Hematopoietic multipotent progenitor cell treated with erythropoietin and hydrocortisone succinate and interleukin-3 and kit ligand, for 6 days (in vitro differentiated cells): ENCODE measurements at regions not wholly inside any gene's neighbourhood (a gene's known extent, or its start where the extent isn't known, plus 50 kb on each side); places are given as distances from the start of the nearest gene placed in this dataset.

ENCODE experiments used
- DNase-seq: peaks from one replicate; pipeline ENCODE4 v3.0.0-alpha.2; 2015

GRCh38 chr20:55586610-55587009, 418.7 kb downstream of the CBLN4 start:
- DNase-seq: no peak

DNA sequence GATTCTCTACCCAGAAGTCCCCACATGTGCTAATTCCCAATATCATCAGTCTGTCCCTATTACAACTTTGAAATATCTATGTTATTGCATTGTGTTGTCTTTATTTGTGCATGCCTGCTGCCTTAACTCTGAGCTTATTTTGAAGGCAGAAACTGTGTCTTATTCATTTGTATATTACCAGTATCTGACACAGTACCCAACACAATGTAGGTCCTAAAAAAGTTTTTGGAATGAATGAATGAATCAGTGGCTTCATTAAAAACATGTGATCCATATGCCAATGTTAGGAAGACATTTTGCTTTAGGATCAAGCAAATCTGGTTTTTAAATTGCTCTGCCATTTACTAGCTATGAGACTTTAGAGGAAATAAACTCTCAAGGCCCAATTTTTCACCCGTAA, 420.4 kb downstream of the CBLN4 start:
- DNase-seq: no peak

DNA sequence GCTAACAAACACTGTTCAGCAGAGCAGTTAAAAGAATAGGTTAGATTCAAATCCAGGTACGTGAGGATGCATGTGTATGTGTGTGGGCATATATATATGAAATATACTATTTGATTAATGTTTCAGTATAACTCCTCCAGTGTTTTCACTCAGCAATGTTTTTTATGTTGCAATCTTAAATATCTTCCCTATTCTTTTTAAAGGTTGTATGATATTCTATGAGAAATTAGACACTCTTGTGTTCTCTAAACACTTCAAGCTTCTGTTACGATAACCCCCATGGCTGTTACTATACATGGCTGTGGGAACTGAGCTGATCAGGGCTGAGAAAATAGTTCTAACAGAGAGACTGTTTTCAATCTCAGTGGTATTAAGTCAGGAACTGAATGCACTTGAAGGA, 421.0 kb downstream of the CBLN4 start:
- no peak for DNase-seq

DNA sequence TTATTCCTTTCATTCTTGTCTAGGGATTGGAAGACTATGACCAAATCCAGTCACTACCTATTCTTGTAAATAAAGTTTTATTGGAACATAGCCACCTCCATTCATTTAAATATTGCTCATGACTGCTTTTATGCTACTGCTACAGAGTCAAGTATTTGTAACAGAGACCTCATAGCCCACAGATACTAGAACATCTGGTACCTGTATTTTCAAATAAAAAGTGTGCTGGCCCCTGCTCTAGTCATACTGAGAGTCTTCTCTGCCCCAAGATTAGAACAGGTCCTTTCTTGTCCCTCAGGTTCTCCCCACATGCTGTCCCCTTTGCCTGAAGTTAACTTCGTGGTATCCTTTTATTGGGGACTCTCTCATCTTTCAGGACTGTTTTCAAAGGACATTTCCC, 422.3 kb downstream of the CBLN4 start:
- no peak for DNase-seq

- DNase-seq: no peak
These were observed 422.8 kb downstream of the CBLN4 start for GRCh38 chr20:55582498-55582897.

GRCh38 chr20:55581519-55581918, 423.8 kb downstream of the CBLN4 start:
- no peak for DNase-seq

- DNase-seq: no peak
These were observed 424.8 kb downstream of the CBLN4 start for GRCh38 chr20:55580475-55580874.

- no peak for DNase-seq
These were observed 425.5 kb downstream of the CBLN4 start for GRCh38 chr20:55579802-55580201.

- no peak for DNase-seq
These were observed 428.3 kb downstream of the CBLN4 start for GRCh38 chr20:55576981-55577380.

DNA sequence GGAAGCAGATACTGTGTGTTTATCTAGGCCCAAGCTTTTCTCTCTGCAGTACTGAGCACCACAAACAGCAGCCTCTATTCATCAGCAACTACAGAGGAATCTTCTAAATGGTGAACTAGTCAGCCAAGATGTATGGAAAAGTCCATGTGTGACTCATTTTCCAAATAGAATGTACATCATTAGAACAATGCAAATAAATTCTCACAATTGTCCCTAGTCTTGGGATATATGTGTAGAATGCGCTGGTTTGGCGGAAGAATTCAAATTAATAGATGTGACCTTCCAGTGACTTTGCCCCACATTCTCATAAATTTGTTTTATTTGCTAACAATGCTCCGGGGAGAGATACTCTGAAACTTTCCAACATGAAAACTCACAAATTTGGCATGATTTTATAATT, 436.2 kb downstream of the CBLN4 start:
- no peak for DNase-seq

- DNase-seq: no peak
These were observed 437.5 kb downstream of the CBLN4 start for GRCh38 chr20:55567826-55568225.

DNA sequence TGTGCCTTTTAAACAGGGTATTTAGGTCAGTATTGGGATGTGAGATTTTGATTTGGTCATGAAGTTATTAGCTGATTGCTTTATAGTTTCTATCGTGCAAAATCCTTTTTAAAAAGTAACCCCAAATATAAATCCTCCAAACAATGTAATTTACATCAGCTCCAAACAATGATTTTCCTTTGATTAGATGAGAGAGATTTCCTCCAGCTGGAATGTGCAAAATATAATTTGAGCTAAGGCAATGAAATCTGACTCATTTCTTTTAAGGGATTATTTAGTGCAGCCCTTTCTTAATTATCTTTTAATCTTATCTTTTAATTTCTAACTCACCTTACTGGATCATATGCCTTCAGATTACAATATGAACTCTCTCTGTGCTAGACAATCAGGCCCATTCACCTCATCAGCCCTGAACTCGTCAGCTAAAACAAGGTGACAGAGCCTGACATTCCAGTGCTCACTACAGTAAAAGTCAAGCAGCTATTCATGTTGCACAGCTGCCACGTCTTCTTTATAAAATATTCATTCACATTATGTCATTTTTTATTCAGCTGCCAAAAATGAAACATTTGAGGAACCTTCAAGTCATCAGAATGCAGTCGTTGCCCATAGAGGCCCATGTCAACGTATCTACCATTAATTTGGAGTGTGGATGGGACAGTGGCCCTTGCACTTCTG, 440.1 kb downstream of the CBLN4 start:
- no peak for DNase-seq

GRCh38 chr20:55561259-55561658, 444.1 kb downstream of the CBLN4 start:
- no peak for DNase-seq

- DNase-seq: no peak
These were observed 448.1 kb downstream of the CBLN4 start for GRCh38 chr20:55557191-55557590.

DNA sequence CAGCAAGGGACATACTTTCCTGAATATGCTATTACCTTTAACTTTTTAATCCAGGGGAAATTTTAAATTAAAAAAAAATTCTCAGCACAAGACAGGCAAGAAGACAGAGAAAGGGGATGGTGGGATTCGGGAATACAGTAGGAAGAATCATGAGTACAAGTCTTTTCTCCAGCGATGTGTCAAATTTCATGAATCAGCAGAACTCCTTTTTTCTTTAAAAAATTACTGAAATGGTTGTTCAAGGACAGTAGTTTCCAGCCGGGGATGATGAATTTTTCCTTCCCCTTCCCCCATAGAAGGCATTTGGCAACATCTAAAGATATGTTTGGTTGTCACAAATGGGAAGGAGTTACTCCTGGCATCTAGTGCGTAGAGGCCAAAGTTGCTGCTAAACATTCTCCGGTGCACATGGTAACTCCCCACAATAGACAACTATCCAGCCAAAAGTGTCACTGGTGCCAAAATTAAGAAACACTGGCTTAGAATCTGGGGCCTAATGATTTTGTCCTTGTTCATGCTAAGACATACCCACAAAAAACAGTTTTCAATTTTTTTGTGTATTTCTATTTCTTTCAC, 450.2 kb downstream of the CBLN4 start:
- no peak for DNase-seq

GRCh38 chr20:55544638-55545037, 460.7 kb downstream of the CBLN4 start:
- DNase-seq: no peak

DNA sequence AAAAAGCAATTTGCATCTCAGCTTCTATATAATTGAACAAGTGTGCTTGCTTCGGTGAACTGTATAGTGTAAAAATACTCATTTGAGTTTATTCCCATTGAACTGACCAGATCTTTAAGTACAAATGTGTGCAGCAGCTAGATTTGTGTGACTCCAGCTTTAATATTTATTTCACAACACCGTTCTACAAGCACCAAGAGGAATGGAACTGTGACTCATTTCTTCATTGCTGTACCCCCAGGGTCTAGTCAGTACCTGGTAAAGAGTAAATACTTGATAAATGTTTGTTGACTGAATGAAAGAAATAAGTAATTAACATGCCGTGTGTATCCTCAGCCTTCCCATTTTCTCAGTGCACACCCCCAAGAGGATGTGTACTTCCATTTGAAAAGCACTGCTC, 464.8 kb downstream of the CBLN4 start:
- DNase-seq: no peak

DNA sequence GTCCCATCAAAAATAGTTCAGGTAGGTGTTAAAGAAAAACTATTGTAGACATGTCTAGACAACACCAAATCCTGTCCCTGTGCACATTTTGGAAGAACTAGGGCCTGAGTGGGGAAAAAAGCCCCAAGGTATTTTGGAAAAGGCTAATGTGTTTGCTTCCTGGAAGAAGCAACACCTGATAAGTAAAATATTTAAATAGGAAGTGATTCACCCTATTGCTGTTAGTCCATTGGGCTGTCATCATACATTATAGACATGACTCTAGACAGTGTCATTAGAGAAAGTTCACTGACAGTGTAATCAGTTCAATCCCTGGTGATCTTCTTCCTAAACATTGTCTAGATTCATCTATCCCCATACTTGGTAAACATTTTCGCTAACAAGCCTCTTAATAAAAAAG, 465.3 kb downstream of the CBLN4 start:
- DNase-seq: no peak

GRCh38 chr20:55538261-55538908, 466.9 kb downstream of the CBLN4 start:
- no peak for DNase-seq

DNA sequence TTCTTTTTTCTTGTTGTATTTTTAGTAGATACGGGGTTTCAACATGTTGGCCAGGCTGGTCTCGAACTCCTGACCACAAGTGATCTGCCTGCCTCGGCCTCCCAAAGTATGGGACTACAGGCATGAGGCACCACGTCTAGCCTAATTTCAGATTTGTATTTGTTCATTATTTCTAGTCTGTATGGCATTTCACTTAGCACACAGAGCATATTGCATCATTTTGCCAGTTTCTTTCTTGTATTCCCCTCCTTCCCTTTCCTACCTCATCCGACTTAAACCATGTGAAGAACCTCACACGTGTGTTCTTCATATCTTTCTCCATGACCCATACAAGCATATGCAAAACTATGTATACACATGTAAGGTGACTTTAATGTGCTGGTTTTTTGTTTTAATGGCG, 470.0 kb downstream of the CBLN4 start:
- DNase-seq: no peak

DNA sequence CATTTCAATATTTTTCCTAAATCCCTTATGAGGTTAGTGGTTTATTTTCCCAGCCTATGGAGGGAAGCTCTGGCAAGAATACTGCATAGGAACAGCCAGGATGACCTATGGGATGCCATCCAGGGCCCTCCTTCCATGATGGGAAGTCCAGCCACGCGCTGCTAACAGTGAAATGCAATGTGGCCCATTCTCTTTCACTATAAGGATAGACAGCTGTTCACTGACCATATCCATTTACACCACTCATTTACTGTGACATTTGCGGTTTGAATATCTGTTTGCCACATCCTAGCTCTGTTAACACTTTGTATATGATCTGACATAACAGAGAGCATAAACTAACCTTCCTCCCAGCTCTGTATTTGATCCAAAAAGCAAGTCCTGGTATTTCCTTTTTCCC, 471.7 kb downstream of the CBLN4 start:
- DNase-seq: no peak

GRCh38 chr20:55530763-55531162, 474.6 kb downstream of the CBLN4 start:
- no peak for DNase-seq

GRCh38 chr20:55528482-55528881, 476.8 kb downstream of the CBLN4 start:
- DNase-seq: no peak

GRCh38 chr20:55522296-55522815, 483.0 kb downstream of the CBLN4 start:
- no peak for DNase-seq
